GM18502 (cell line): ENCODE measurements at regions not wholly inside any gene's neighbourhood (a gene's known extent, or its start where the extent isn't known, plus 50 kb on each side); places are given as distances from the start of the nearest gene placed in this dataset.

Source experiments
- ATAC-seq: cut with Tn5 transposase; IDR thresholded peaks from one replicate; pipeline ENCODE4 v1.9.1; 2021; ENCODE audit warnings: mild to moderate bottlenecking; ENCODE audit not compliant: unreplicated experiment, poor library complexity

DNA sequence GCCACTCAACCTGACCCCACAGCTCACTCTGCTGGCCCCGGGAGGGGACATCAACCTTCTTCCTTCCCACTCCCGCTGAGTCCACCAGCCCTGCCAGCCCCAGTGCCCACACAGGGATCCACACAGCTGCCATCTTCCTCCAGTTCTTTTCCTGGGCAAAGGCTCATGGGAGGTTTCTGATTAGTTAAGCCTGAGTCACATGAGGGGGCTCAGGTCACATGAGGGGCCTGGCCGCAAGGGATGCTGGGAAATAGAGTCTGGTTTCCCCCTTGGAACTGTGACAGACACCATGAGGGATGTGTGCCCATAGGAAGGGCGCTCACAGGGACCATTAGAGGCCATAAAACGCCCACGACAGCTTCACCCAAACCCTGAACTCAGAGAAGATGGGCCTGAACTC, 228.7 kb upstream of the SFSWAP start:
- no peak for ATAC-seq

DNA sequence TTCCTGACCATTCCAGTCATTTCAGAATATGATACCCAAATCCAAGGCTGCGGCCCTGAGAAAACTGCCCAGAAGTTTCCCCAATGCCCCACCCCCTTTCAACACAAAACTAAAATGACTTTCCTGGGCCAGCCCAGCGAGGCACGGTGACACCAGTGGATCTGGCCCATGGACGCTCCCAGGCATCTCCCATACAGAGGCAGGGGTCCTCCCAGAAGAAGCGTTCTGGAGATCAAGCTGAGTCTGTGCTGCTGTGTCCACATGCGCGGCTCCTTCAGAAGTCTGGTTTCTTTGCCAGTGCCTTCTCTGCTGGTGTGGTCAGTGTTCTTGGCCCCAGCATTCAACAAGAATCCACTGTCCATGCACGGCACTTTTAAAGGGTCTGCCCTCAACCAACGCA, 228.2 kb upstream of the SFSWAP start:
- ATAC-seq, result no peak

DNA sequence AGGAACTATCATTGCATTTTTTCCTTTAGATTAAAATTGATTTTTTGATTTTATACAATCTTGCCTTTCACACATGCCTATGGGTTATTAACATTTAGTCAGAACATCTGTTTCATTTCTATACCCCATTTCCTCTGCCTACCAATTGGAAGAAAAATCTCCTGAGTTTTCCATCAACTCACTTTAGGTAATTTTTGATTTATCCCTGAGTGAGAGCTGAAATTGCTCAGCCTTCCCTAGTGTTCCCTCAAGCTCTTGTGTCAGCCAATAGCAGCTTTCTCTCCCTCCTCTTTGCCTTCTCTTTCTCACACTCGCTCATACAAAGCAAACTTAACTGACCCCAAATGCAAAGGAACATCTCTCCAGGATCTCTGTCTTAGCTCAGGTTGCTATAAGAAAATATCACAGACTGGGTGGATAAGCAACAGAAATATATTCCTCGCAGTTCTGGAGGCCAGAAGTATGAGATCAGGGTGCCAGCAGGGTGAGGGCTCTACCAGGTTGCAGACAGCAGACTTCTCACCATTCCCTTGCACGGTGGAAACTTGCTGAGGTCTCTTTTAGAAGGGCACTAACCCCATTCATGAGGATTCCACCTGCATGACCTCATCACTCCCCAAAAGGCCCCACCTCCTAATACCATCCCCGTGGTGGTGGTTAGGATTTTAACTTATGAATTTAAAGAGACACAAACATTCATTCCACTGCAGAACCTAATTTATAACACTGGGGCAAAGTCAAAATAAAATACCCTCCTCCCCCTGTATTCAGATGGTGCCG, 224.2 kb upstream of the SFSWAP start:
- ATAC-seq, result no peak

DNA sequence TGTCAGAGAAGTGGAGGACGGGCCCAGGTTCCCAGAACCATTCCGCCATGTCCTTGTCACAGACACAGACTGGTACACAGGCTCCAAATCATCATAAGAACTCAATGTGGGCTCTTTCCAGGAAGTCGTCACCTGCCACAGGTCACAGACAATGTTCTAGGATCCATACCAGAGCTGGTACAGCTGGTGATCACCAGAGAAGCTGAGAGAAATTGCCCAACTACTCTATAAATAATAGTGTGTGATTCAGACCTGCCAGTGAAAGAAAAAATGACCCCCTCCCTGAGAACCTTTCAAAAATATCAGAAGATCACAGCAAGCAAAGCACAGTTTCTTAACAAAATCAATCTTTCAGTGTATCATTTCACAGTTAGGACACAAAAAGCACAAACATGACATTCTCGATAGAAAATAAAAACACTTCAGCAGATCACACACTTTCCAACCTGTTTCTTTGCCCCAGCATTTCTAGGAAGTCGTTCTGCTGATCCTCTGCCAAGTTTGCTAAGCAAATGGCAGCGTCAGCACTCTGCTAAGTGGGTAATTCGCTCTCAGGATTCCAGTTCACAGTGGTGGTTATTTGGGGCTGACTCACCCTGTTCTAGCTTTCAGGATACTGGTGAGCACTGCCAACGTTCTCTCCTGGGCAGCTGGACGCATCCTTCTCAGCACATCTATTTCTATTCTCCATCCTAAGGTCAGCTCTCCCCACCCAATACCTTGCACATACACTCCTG, 223.3 kb upstream of the SFSWAP start:
- ATAC-seq, result no peak

DNA sequence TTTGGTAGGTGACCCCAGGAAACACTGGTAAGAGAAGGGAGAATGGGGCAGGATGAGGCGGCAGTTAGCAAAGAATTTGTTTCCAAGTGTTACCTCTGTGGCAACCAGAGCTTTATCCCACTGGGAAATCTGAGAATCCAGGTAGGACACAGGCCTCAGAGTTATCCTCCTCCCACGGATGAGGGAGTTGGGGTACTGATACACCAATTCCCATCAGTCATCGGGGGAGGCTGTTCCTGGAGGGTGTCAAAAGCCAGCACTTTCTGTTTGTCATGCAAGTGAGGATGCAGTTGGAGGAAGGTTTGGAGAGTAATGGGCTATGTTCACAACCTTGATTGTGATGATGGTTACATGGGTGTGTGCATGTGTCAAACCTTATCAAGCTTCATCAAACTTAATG, 221.2 kb upstream of the SFSWAP start:
- ATAC-seq, result no peak

DNA sequence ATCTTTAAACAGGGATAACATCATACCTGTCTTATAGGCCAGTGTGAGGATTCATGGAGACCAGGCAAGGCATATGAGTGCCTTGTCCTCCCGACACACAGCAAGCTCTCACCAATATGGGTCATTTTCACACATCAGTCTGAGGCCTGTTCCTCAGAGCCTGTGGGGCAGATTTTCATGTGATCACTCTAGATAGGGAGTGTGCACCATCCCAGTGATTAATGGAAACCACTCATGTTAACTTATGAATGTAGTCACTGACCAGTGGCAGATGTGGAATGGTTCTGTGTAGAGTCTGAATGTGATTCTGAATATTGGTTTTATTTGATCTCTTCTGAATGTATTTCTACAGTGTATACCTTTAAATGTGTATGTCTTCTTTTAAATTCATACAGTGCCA, 219.7 kb upstream of the SFSWAP start:
- ATAC-seq, result no peak

DNA sequence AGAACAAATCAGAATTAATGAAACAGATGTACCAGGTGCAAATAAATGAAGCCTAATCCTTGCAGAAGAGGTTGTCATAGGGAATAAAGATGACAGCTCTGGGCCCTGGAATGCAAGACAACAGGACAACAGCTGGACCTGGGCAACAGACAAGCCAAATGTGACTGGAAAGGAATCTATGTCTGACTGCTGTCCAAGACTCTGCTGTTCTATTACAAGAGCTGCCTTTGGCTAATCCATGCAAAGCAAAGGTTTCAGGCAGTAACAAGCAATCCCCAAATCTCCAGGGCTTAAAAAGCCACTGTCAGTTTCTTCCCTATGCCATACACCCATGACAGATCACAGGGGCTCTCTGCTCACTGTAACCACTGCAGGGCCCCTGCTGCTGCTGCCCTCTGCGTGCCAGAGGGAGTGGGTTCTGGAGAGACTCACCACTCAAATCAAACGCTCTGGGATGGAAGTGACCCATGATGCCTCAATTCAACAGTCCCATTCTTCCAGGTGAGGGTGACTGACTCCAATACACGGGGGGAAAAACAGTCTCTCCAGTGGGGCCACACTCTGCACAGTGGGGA, 218.9 kb upstream of the SFSWAP start:
- no peak for ATAC-seq

DNA sequence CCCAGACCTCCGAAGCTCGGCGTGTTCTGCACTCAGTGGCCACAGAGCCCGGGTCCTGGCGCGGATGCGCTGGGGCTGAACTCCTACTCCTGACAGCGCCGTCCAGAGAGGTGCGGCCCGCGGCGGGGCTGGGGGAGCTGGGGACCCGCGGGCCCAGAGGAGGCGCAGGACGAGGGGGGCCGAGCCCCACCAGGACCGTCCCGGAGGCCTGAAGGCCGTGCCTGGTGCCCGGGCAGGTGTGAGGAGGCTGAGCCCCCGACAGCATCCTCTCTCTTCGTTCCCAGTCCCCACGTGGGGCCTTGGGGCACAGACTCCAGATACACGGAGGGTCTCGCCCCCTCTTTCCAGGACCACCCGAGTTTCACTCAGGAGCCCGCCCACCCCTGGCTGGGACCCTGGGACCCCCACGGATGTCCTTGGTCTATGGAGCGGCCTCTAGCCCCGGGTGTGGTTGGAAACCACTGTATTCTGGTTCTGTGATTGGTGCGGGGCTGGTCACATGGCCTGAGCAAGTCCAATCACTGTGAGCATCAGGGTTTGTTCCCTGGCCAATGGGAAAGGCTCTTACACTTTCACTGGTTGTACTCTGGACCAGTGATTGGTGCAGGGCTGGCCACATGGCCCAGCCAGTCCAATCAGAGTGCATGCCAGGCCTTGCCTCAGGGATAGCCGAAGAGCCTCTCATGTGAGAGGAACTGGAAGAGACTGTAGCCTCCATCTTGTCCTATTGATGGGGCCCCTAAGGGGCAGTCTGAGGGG, 217.6 kb upstream of the SFSWAP start:
- ATAC-seq, result no peak

DNA sequence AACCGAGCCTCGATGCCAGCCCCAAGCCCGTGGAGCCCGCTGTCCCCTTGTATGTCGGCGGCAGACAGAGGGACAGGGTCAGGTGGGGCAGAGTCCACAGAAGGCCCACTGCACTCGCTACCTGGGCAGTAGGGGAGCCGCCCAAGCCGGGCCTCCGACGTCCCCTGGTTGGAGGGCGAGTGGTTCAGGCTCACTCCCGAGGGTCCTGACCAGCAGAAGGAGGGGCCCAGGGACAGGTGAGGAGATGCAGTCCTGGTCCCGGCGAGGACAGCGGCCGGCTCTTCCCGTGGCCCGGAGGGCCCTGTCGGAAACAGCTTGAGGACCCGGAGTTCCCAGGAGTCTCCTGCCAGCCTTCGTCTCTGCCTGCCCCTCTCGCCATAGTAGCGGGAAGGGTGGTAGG, 216.7 kb upstream of the SFSWAP start:
- ATAC-seq, result no peak

DNA sequence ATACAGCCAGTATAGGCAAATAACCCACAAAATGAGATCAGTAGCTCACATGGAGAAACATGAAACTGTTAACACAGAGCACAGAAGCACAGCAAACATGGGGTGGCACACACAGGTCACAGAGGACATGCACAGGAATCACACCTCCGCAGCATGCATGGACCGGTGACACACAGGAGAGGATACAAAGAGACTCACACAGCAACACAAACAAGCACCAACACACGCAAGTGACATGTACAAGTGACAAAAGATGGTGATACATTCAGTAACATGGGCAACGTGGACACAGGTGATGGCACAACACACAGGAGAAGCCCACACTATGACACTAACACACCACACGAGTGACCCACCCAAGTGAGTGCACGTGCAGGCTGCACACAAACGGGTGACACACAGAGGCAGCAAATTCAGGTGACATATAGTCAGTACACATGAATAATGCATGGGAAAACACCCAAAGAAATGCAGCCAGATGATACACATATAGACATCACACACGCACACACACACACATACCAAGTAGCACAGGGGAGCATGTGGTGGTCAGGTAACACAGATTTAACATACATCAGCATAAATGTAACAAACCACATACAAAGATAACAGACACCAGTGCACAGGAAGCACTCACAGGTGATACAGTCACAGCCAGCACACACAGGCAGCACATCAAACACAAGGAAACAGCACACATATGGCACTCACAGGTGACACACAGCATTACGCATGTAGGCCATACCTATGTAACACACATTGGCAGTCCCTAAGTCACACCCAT, 216.0 kb upstream of the SFSWAP start:
- no peak for ATAC-seq

DNA sequence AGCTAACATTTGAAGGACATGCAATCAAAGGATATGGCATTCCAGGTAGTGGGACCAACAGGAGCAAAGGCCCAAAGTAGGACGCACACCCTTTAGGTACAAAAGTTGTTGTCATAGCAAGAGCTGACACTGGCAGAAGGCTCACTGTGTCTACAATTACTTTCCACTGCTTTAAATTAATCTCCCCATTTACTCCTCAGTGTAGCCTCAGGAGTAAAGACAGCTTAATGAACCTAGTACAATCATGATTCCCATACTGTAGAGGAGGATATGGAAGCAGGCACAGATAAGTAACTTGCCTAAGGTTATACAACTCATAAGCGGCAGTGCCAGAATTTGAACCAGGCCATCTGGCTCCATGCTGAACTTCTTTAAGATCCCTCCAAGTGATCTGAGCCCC, 212.9 kb upstream of the SFSWAP start:
- no peak for ATAC-seq

DNA sequence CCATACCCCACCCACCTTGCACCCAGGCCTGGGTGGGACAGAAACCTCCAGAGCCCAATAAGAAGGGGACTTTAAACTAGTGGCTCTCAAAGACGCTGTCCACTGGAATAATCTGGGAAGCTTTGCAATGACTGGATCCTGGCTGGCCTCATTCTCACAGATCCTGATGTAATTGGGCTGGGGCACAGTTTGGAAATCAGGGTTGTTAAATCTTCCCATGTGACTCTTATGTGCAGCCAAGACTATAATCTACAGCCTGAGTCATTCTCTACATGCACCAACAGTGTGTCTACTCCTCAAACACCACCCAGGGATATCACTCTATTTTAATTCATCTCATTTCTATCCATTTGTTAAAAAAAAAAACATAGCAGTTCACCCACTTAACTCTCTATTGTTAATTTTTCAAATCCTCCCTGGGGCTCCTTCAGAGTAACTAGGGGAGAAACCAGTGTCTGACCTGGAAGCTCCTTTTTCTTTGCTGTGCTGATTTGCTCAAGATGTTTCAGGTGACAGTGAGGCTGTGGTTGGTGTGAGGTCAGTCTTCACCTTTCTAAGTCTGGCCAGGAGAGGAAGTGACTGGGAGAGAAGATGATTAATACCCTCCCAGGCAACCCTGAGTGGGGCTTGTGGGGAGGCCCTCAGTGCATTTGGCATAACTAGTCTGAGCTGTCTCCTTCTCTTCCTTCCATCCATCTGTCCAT, 211.6 kb upstream of the SFSWAP start:
- peak; percentile 79 for ATAC-seq

DNA sequence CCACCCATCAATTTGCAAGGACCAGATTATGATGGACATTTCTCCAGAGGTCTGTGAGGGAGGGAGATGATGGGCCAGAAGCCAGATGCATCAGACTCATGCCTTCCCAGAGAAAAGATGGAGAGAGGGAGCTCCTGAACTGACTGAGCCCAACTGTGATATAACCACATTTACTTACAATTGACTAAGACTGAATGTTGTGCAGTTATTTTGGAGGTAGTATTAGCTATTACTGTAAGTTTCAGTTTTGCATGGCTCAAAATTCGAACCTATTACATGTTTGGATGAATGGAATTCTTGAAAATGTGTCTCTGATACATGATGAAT, 211.1 kb upstream of the SFSWAP start:
- ATAC-seq, result peak; percentile 40

DNA sequence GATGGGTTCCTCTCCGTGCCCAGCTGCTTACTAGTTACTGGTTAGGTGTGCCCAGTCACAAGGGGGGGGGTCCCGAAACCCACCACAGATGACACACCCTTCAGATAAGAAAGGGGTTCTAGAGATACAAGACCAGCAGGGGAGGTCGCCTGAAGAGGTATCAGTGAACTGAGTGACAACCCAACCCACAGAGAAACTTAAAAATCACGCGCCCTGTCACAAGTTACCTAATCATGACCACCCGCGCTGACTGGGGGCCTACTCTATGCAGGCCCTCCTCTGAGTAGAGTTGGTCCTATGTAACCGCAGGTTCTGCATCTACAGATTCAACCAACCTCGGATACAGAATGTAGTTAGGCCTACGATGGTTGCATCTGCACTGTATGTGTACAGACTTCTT, 210.3 kb upstream of the SFSWAP start:
- ATAC-seq, result no peak

DNA sequence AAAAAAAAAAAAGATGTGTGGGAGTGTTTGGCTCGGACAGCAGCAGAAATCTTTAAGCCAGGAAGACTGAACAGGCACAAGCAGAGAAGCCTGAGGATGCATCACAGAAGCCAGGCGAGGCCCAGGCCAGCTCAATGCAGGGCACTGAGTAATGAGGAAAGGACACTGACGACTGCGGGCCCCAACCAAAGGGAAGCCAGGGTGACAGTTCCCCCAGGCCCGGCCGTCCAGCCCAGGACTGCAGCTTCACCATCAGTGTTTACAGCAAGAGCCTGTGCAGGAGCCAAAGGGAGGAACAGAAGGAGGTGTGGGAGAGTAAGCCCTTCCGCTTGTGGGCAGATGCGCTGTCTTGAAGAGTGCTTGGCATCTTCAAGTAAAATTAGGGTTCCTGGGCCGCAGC, 205.3 kb upstream of the SFSWAP start:
- no peak for ATAC-seq

DNA sequence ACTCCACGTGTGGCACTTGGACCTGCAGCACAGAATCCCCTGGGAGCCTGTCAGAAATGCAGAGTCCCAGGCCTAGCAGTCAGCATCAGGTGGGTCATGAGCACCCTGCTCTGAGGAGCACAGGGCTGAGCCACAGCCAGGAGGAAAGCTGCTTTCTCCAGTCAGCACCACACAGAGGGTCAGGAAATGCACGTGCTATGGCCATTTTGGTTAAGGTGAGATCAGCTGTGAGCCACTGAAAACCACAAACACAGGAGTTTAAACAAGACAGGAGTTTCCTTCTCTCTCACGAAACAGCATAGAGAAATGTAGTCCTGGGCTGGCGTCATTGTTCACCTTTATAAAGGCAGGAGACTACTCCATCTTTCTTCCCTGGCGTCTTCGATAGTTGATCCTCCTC, 204.5 kb upstream of the SFSWAP start:
- ATAC-seq, result no peak

DNA sequence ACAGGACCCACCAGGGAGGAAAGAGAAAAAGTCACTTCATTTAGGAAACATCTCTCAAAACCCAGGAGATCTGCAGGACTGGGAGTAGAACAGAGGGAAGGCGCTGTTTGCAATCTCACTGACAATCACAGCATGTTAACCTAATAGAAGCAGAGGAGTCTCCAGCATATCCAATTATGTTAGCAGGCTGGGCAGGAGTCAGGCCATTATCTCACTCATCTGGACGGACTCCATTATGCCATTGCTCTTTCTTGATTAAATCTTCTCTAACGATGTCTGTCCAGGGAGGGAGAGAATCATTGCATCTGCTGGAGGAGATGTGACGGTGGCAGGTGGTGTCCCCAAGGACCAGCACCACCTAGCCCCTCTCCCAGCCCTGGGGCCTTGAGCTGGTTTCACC, 203.8 kb upstream of the SFSWAP start:
- ATAC-seq, result no peak

DNA sequence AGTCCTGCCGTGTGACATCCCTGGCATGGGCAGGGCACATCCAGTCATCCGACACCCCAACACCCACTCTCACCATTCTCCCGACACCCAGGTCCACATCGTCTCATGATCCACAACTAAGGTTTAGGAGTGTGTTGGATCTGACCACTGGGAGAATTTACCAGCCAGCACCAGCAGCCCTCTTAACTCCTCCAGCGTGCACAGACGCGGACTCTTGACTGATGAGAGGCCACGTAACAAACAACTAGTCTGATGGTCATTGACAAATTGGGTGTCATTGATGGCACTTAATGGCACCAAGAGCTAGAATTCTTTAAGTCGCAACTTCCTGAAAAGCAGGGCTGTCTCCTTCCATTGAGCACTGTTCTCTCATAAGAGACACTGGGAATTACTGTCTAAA, 203.0 kb upstream of the SFSWAP start:
- no peak for ATAC-seq

DNA sequence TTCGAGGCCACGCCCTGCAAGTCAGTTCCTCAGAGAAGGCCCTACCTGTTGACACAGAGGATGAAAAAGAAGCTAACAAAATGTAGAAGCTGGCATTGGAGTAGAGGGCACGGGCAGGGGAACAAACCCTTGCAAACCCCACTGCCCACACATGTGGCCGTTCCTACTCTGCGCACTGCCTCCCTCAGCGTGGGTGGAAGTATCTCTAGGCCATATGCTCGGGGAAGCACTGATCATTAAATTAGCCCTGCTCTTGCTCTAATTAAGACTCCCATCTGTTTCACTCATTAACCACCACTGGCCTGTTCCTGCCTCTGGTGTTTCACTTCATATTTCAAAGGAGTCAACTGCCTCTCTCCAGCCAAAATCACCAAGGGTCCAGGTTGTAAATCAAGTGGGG, 201.2 kb upstream of the SFSWAP start:
- no peak for ATAC-seq

DNA sequence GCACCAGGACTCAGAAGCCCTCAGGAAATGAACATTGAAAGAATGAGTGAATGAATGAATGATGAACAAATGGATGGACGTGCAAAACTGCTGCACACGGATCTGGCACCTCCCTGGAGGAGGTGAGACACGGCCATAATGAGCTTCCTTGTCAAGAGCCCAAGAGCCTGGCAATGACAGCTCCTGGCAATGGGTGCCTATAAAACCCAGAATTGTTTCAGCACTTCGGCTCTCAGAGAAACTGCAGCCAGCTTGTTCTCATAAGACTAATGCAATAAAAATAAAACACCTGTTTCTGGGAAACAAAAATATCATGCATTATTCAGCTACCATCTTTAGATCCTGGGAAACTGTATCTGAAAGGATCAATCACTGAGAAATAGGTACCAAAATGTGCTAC, 200.5 kb upstream of the SFSWAP start:
- ATAC-seq, result no peak
